ENCODE measurements at regions not wholly inside any gene's neighbourhood (a gene's known extent, or its start where the extent isn't known, plus 50 kb on each side); places are given as distances from the start of the nearest gene placed in this dataset.
"Not testable (repeated sequence)": the region's sequence is repeated elsewhere in the genome, so short reads cannot be mapped to it uniquely, and the experiment has no call there.

DNA sequence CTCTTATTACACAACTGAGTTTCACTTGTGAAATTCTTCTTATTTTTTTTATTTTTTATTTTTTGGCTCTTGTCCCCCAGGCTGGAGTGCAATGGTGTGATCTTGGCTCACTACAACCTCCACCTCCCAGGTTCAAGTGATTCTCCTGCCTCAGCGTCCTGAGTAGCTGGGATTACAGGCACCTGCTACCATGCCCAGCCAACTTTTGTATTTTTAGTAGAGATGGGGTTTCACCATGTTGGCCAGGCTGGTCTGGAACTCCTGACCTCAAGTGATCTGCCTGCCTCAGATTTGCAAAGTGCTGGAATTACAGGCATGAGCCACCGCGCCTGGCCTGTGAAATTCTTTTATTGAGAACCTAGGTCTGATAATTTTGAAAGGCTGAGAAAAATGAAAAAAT lies 688.3 kb upstream of the CA10 start:
- TF ChIP-seq, protein P1, sequence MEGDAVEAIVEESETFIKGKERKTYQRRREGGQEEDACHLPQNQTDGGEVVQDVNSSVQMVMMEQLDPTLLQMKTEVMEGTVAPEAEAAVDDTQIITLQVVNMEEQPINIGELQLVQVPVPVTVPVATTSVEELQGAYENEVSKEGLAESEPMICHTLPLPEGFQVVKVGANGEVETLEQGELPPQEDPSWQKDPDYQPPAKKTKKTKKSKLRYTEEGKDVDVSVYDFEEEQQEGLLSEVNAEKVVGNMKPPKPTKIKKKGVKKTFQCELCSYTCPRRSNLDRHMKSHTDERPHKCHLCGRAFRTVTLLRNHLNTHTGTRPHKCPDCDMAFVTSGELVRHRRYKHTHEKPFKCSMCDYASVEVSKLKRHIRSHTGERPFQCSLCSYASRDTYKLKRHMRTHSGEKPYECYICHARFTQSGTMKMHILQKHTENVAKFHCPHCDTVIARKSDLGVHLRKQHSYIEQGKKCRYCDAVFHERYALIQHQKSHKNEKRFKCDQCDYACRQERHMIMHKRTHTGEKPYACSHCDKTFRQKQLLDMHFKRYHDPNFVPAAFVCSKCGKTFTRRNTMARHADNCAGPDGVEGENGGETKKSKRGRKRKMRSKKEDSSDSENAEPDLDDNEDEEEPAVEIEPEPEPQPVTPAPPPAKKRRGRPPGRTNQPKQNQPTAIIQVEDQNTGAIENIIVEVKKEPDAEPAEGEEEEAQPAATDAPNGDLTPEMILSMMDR (IDR thresholded peaks at IDR 0.05): not testable (repeated sequence)
- TF ChIP-seq POLR2A (IDR thresholded peaks at IDR 0.05): not testable (repeated sequence)

Data from esophagus squamous epithelium (tissue), 4 donors.